H9 (cell line): ENCODE measurements at regions not wholly inside any gene's neighbourhood (a gene's known extent, or its start where the extent isn't known, plus 50 kb on each side); places are given as distances from the start of the nearest gene placed in this dataset.

Experiments used
- DNase-seq: peaks from one replicate; pipeline ENCODE4 v3.0.0-alpha.2; 2017
- H2AFZ ChIP-seq: one replicate; pipeline ENCODE4 v1.6.1; 2013; ENCODE audit warnings: mild to moderate bottlenecking, low read length, control low read depth, moderate library complexity
- H2AK5ac ChIP-seq: 2 replicates; pipeline ENCODE4 v1.6.1; 2013; ENCODE audit warnings: low read length, control low read depth, mixed read lengths; ENCODE audit not compliant: insufficient read length
- H2BK120ac ChIP-seq: one replicate; pipeline ENCODE4 v1.6.1; 2013; ENCODE audit warnings: low read depth, mild to moderate bottlenecking, low read length, control low read depth, inconsistent platforms; ENCODE audit not compliant: poor library complexity, severe bottlenecking
- H2BK12ac ChIP-seq: 2 replicates; pipeline ENCODE4 v1.6.1; 2013; ENCODE audit warnings: low read length, control low read depth, mixed read lengths, low read depth; ENCODE audit not compliant: insufficient read length
- H2BK15ac ChIP-seq: 2 replicates; pipeline ENCODE4 v1.6.1; 2013; ENCODE audit warnings: low read depth, low read length, control low read depth
- H2BK20ac ChIP-seq: one replicate; pipeline ENCODE4 v1.6.1; 2013; ENCODE audit warnings: low read depth, mild to moderate bottlenecking, low read length, control low read depth, inconsistent platforms; ENCODE audit not compliant: poor library complexity, severe bottlenecking
- H2BK5ac ChIP-seq: 2 replicates; pipeline ENCODE4 v1.6.1; 2013; ENCODE audit warnings: low read length, control low read depth, mixed read lengths; ENCODE audit not compliant: insufficient read length
- H3K14ac ChIP-seq: 2 replicates; pipeline ENCODE4 v1.6.1; 2013; ENCODE audit warnings: low read length, control low read depth; ENCODE audit not compliant: insufficient read depth
- H3K18ac ChIP-seq: 2 replicates; pipeline ENCODE4 v1.6.1; 2013; ENCODE audit warnings: low read depth, mild to moderate bottlenecking, mixed read lengths, low read length, control low read depth; ENCODE audit not compliant: insufficient read length
- H3K23ac ChIP-seq: 2 replicates; pipeline ENCODE4 v1.6.1; 2013; ENCODE audit warnings: low read length, control low read depth, mixed read lengths, low read depth; ENCODE audit not compliant: insufficient read length
- H3K23me2 ChIP-seq: 2 replicates; pipeline ENCODE4 v1.6.1; 2013; ENCODE audit warnings: low read depth, mild to moderate bottlenecking, mixed read lengths, low read length, control low read depth; ENCODE audit not compliant: insufficient read length, poor library complexity, severe bottlenecking
- H3K27ac ChIP-seq: 2 replicates; pipeline ENCODE4 v1.5.1; 2013; ENCODE audit warnings: low read length, control low read depth, mixed read lengths, low read depth; ENCODE audit not compliant: insufficient read length
- H3K27me3 ChIP-seq: 2 replicates; pipeline ENCODE4 v1.6.1; 2013; ENCODE audit warnings: low read length, control low read depth, inconsistent platforms; ENCODE audit not compliant: insufficient read depth
- H3K4ac ChIP-seq: 2 replicates; pipeline ENCODE4 v1.6.1; 2013; ENCODE audit warnings: low read depth, mild to moderate bottlenecking, control low read depth, inconsistent platforms, low read length, moderate library complexity
- H3K4me1 ChIP-seq: 2 replicates; pipeline ENCODE4 v1.6.1; 2013; ENCODE audit warnings: low read length, control low read depth, inconsistent platforms; ENCODE audit not compliant: insufficient read depth
- H3K4me2 ChIP-seq: 2 replicates; pipeline ENCODE4 v1.6.1; 2013; ENCODE audit warnings: low read length, control low read depth, mixed read lengths; ENCODE audit not compliant: insufficient read length, insufficient read depth
- H3K56ac ChIP-seq: 2 replicates; pipeline ENCODE4 v1.6.1; 2013; ENCODE audit warnings: low read depth, mild to moderate bottlenecking, mixed read lengths, low read length, control low read depth; ENCODE audit not compliant: insufficient read length
- H3K79me1 ChIP-seq: 2 replicates; pipeline ENCODE4 v1.6.1; 2013; ENCODE audit warnings: low read depth, mild to moderate bottlenecking, moderate library complexity, low read length, control low read depth, inconsistent platforms; ENCODE audit not compliant: insufficient read depth, poor library complexity, severe bottlenecking
- H3K79me2 ChIP-seq: 2 replicates; pipeline ENCODE4 v1.6.1; 2013; ENCODE audit warnings: low read length, control low read depth, inconsistent platforms; ENCODE audit not compliant: insufficient read depth
- H3K9ac ChIP-seq: 2 replicates; pipeline ENCODE4 v1.6.1; 2013; ENCODE audit warnings: low read length, control low read depth, mixed read lengths; ENCODE audit not compliant: insufficient read length; ENCODE audit errors: extremely low read depth
- H3K9me3 ChIP-seq: one replicate; pipeline ENCODE4 v1.6.1; 2013; ENCODE audit warnings: low read depth, low read length, inconsistent platforms; ENCODE audit not compliant: control insufficient read depth
- H3T11ph ChIP-seq: one replicate; pipeline ENCODE4 v1.6.1; 2013; ENCODE audit warnings: mild to moderate bottlenecking, low read length, control low read depth, inconsistent platforms
- H4K20me1 ChIP-seq: one replicate; pipeline ENCODE4 v1.6.1; 2013; ENCODE audit not compliant: control insufficient read depth, insufficient read length, insufficient read depth
- H4K5ac ChIP-seq: 2 replicates; pipeline ENCODE4 v1.6.1; 2013; ENCODE audit warnings: low read depth, mild to moderate bottlenecking, mixed read lengths, low read length, control low read depth; ENCODE audit not compliant: insufficient read length
- H4K8ac ChIP-seq: replicated peaks from 2 replicates; pipeline ENCODE4 v1.6.1; 2013; ENCODE audit warnings: low read length, control low read depth, mixed read lengths, low read depth; ENCODE audit not compliant: insufficient read length
- H4K91ac ChIP-seq: 2 replicates; pipeline ENCODE4 v1.6.1; 2013; ENCODE audit warnings: low read depth, mild to moderate bottlenecking, moderate library complexity, mixed read lengths, low read length, control low read depth; ENCODE audit not compliant: insufficient read length
- H3K27ac Mint-ChIP-seq, 3 experiments: 2 replicates in 2 of 3; 3 replicates in 1 of 3; pipeline ENCODE4 v1.8.0; 2020 to 2021; ENCODE audit warnings: mixed read lengths in 3 of 3, mild to moderate bottlenecking in 1 of 3, moderate library complexity in 1 of 3
- H3K27me3 Mint-ChIP-seq: 2 replicates; pipeline ENCODE4 v1.8.0; 2021; ENCODE audit warnings: low read depth, mild to moderate bottlenecking, moderate library complexity, mixed read lengths
- H3K36me3 Mint-ChIP-seq, 3 experiments: 2 replicates in 2 of 3; 3 replicates in 1 of 3; pipeline ENCODE4 v1.8.0; 2020 to 2021; ENCODE audit warnings: low read depth in 3 of 3, mixed read lengths in 3 of 3; ENCODE audit not compliant: insufficient read depth in 1 of 3
- H3K4me1 Mint-ChIP-seq, 2 experiments: 2 replicates each; pipeline ENCODE4 v1.8.0; 2020; ENCODE audit warnings: mixed read lengths in 2 of 2
- H3K4me3 Mint-ChIP-seq, 2 experiments: 2 replicates in 1 of 2; 3 replicates in 1 of 2; pipeline ENCODE4 v1.8.0; 2020 to 2021; ENCODE audit warnings: mild to moderate bottlenecking in 2 of 2, mixed read lengths in 2 of 2, moderate library complexity in 1 of 2
- H3K9me3 Mint-ChIP-seq, 2 experiments: 2 replicates in 1 of 2; 3 replicates in 1 of 2; pipeline ENCODE4 v1.8.0; 2020; ENCODE audit warnings: mild to moderate bottlenecking in 2 of 2, mixed read lengths in 2 of 2, moderate library complexity in 1 of 2
- WGBS: extraction: QIAGEN DNeasy Blood & Tissue Kit; methylation state at CpG from one replicate; pipeline ENCODE4 v1.1.7; 2013; ENCODE audit warnings: missing lambda C conversion rate, low lambda C conversion rate, mixed read lengths; ENCODE audit not compliant: insufficient read length; ENCODE audit errors: extremely low coverage; 5-methylcytosine and 5-hydroxymethylcytosine counted together
- TF ChIP-seq, protein P1 (sequence below): fragments of 200-600 bp; sonication (generic); conservative IDR thresholded peaks from 3 replicates; pipeline ENCODE4 v1.8.0; 2021; ENCODE audit warnings: antibody characterized with exemption, mild to moderate bottlenecking

DNA sequence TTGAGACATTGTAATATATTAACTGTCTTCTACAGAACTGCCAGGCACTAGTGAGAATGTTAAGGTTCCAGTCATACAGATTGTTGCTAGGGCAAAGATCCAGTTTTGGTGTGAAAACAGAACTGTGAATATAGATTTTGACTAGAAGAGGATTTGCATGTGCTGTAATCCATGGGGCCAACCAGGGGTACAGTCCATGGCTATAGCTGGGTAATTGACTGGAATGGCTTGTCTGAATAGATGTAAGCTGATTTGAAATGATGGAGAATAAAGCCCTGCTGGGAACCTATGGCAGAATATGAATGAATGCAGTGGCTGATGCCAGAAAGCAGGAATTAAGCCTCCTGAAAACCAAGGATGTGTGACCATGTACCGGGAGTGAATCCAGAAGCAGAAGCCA, 748.5 kb upstream of the CDH10 start:
- H3K56ac ChIP-seq = no peak overlapping the region
- no peak overlapping the region for H4K5ac ChIP-seq
- TF ChIP-seq, protein P1, sequence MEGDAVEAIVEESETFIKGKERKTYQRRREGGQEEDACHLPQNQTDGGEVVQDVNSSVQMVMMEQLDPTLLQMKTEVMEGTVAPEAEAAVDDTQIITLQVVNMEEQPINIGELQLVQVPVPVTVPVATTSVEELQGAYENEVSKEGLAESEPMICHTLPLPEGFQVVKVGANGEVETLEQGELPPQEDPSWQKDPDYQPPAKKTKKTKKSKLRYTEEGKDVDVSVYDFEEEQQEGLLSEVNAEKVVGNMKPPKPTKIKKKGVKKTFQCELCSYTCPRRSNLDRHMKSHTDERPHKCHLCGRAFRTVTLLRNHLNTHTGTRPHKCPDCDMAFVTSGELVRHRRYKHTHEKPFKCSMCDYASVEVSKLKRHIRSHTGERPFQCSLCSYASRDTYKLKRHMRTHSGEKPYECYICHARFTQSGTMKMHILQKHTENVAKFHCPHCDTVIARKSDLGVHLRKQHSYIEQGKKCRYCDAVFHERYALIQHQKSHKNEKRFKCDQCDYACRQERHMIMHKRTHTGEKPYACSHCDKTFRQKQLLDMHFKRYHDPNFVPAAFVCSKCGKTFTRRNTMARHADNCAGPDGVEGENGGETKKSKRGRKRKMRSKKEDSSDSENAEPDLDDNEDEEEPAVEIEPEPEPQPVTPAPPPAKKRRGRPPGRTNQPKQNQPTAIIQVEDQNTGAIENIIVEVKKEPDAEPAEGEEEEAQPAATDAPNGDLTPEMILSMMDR = no peak
- H3K27ac Mint-ChIP-seq = no peak overlapping the region
- no peak overlapping the region for H4K91ac ChIP-seq
- no peaks in the 10 kb centered on the region for H3K79me1 ChIP-seq
- H3K27me3 Mint-ChIP-seq = no peaks in the 10 kb centered on the region
- no peak overlapping the region for H2BK12ac ChIP-seq
- H3K23ac ChIP-seq = no peak overlapping the region
- no peaks in the 10 kb centered on the region for H3K23me2 ChIP-seq
- H3K4me1 ChIP-seq = no peaks in the 10 kb centered on the region
- H3T11ph ChIP-seq = no peak overlapping the region
- H3K9ac ChIP-seq = no peak overlapping the region
- H2BK20ac ChIP-seq = no peak overlapping the region
- peaks cover 0 to 9% of the 10 kb centered on the region in 2 experiments; a peak in 2 of 5 replicates for H3K9me3 Mint-ChIP-seq
- no peak overlapping the region for H2AFZ ChIP-seq
- H2BK120ac ChIP-seq = no peak overlapping the region
- no peak overlapping the region for H3K4ac ChIP-seq
- H4K20me1 ChIP-seq = no peaks in the 10 kb centered on the region
- H3K27ac ChIP-seq = no peak overlapping the region
- no peaks in the 10 kb centered on the region for H3K79me2 ChIP-seq
- H3K4me2 ChIP-seq = no peak overlapping the region
- no peak overlapping the region for H2AK5ac ChIP-seq
- H3K36me3 Mint-ChIP-seq = peaks cover 3 to 46% (median 35%) of the 10 kb centered on the region in 3 experiments; a peak in 6 of 7 replicates
- H3K9me3 ChIP-seq = no peaks in the 10 kb centered on the region
- H3K18ac ChIP-seq = no peak overlapping the region
- peaks cover 12 to 16% of the 10 kb centered on the region in 2 experiments for H3K4me1 Mint-ChIP-seq
- H4K8ac ChIP-seq = no peak overlapping the region
- no peaks in the 10 kb centered on the region for H3K27me3 ChIP-seq
- no peak overlapping the region for H3K14ac ChIP-seq
- DNase-seq = no peak
- H2BK5ac ChIP-seq = no peak overlapping the region
- WGBS = no CpG with 5 or more reads among the region's 1 CpG
- no peak overlapping the region for H2BK15ac ChIP-seq
- H3K4me3 Mint-ChIP-seq = no peak overlapping the region
